B cell (primary cell): ENCODE measurements at regions not wholly inside any gene's neighbourhood (a gene's known extent, or its start where the extent isn't known, plus 50 kb on each side); places are given as distances from the start of the nearest gene placed in this dataset.

Source experiments
- CTCF ChIP-seq: fragments of 200-600 bp; IDR thresholded peaks from one replicate; pipeline ENCODE4 v1.8.0; 2022; ENCODE audit warnings: antibody characterized with exemption, mild to moderate bottlenecking
- EZH2 ChIP-seq: IDR thresholded peaks from 2 replicates; pipeline ENCODE4 v1.6.1; 2012; ENCODE audit warnings: borderline replicate concordance, low read depth, mild to moderate bottlenecking, moderate library complexity, low read length; ENCODE audit not compliant: insufficient read depth, poor library complexity, severe bottlenecking

- TF ChIP-seq CTCF (no peak), EZH2 (no peak)
Measured at GRCh38 chr7:114255404-114255841, 159.2 kb upstream of the FOXP2 start.
